ENCODE measurements at regions not wholly inside any gene's neighbourhood (a gene's known extent, or its start where the extent isn't known, plus 50 kb on each side); places are given as distances from the start of the nearest gene placed in this dataset.

DNA sequence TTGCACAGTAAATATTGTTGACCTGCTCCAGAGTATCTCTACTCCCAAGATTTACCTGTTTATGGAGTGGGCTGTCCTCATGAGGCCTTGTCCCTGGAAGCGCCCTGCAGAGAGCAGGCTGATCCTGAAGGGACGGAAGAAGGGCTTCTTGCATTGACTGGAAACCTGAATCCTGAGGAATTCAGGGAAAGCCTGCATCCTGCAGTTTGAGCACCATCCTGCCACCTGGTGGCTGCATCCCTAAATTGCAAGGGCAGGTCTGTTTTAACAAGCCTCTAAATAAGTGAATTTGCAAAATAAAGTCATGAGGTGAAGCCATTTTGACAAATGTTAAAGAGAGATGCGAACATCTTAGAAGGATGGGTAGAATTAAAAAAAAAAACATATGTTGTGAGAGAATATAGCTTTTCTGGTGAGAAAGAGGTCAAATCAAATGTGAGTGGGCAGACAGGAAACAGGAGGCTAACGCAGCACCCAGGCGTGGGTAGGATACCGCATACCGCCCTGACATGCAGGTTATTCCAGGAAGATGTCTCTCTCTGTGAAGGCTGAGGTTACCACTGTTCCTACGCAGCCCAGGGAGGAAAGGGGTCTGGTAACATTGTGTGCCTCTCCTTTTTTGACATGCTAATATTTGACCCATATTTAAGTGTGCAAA lies 754.9 kb downstream of the RNF144A start:
- TF ChIP-seq, protein P1, sequence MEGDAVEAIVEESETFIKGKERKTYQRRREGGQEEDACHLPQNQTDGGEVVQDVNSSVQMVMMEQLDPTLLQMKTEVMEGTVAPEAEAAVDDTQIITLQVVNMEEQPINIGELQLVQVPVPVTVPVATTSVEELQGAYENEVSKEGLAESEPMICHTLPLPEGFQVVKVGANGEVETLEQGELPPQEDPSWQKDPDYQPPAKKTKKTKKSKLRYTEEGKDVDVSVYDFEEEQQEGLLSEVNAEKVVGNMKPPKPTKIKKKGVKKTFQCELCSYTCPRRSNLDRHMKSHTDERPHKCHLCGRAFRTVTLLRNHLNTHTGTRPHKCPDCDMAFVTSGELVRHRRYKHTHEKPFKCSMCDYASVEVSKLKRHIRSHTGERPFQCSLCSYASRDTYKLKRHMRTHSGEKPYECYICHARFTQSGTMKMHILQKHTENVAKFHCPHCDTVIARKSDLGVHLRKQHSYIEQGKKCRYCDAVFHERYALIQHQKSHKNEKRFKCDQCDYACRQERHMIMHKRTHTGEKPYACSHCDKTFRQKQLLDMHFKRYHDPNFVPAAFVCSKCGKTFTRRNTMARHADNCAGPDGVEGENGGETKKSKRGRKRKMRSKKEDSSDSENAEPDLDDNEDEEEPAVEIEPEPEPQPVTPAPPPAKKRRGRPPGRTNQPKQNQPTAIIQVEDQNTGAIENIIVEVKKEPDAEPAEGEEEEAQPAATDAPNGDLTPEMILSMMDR (IDR thresholded peaks at IDR 0.05; ENCODE audit: low read depth, low read length) = peak; percentile 91
- TF ChIP-seq, protein P2, sequence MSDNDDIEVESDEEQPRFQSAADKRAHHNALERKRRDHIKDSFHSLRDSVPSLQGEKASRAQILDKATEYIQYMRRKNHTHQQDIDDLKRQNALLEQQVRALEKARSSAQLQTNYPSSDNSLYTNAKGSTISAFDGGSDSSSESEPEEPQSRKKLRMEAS (IDR thresholded peaks at IDR 0.05; ENCODE audit: low read depth, low read length) = no peak
- no peak for TF ChIP-seq POLR2A (IDR thresholded peaks at IDR 0.05; ENCODE audit: extremely low read depth, insufficient read length)

Data from NB4 (cell line).